Thyroid gland (tissue), 4 donors: ENCODE measurements at regions not wholly inside any gene's neighbourhood (a gene's known extent, or its start where the extent isn't known, plus 50 kb on each side); places are given as distances from the start of the nearest gene placed in this dataset.

Experiments
- DNase-seq, 2 donors: peaks; one replicate each; pipeline ENCODE4 v3.0.0-alpha.2; 2019
- H3K27ac ChIP-seq, 3 donors: fragments of 200-600 bp; sonication (generic); 1 replicate in 2 of 3; 2 replicates in 1 of 3; pipeline ENCODE4 v1.5.1; 2016 to 2019; ENCODE audit warnings: mild to moderate bottlenecking in 1 of 3, moderate library complexity in 1 of 3
- H3K27me3 ChIP-seq: fragments of 200-600 bp; sonication (generic); one replicate; pipeline ENCODE4 v1.5.1; 2019
- H3K36me3 ChIP-seq, 2 donors: fragments of 200-600 bp; sonication (generic); one replicate each; pipeline ENCODE4 v1.5.1; 2016 to 2019
- H3K4me1 ChIP-seq, 2 donors: fragments of 200-600 bp; sonication (generic); one replicate each; pipeline ENCODE4 v1.5.1; 2017 to 2019
- H3K4me3 ChIP-seq, 3 donors: fragments of 200-600 bp; sonication (generic); replicated peaks in 1 of 3; 1 replicate in 2 of 3; 2 replicates in 1 of 3; pipeline ENCODE4 v1.5.1; 2016; ENCODE audit warnings: mild to moderate bottlenecking in 1 of 3
- H3K9me3 ChIP-seq: fragments of 200-600 bp; sonication (generic); one replicate; pipeline ENCODE4 v1.5.1; 2017
- POLR2A ChIP-seq, 2 donors: fragments of 450-650 bp; IDR thresholded peaks; one replicate each; pipeline ENCODE4 v1.6.1; 2017; ENCODE audit warnings: antibody characterized with exemption in 2 of 2, mild to moderate bottlenecking in 2 of 2, moderate library complexity in 1 of 2
- WGBS, 2 donors: methylation state at CpG; one replicate each; pipeline ENCODE4 v1.1.5; 2017; 5-methylcytosine and 5-hydroxymethylcytosine counted together
- intact Hi-C: fragments of 100-400 bp; cut with DNase I; formaldehyde crosslinking; loops from one replicate; pipeline ENCODE4 v1.15.1; 2023
- TF ChIP-seq, protein P1 (sequence below), 6 experiments: fragments of 200-600 bp in 3 of 6; fragments of 450-650 bp in 3 of 6; sonication (generic) in 3 of 6; IDR thresholded peaks; one replicate each; pipeline ENCODE4 v1.5.1; 2016 to 2019; ENCODE audit warnings: antibody characterized with exemption in 6 of 6, mild to moderate bottlenecking in 2 of 6, inconsistent platforms in 1 of 6, moderate library complexity in 1 of 6

DNA sequence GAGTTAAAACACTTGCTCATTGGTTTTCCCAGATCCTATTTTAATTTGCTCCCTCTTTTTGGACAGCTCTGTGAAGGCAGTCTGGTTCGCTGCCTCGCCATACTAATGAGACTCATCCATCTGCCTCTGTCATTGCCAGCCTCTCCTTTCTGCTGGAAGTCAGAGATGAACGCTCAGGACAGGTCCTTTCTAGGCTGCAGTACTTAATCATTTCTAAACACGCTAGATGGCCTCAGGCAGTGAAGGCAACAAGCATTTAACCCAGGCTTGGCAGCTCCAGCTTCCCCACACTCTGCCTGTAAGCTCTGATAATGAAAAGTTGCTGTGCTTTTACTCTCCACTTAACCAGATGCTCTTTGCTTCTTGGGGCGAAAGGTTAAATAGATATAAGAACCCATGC, 286.7 kb upstream of the POU3F2 start:
- no peak overlapping the region for H3K27ac ChIP-seq

DNA sequence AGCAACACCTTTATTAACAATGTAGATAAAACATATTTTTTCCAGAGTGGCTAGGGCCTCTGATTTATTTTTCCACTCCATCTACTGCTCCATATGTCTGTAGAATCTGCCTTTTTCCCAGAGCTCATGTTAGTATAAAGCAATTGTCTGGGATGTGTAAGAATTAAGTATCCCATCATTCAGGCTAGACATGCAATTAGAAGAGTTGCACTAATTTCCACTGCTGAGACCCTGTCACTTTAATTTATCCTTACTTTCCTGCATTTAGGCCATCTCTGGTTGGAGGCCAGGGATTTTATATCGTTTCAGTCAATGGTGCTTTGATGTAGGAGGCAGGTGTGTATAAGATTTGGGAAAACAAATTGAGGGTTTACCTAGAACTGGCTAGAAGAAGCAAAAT, 286.1 kb upstream of the POU3F2 start:
- no peaks in the 10 kb centered on the region for H3K4me1 ChIP-seq
- H3K27me3 ChIP-seq, result no peaks in the 10 kb centered on the region
- H3K4me3 ChIP-seq, result no peak overlapping the region
- TF ChIP-seq POLR2A (IDR thresholded peaks at IDR 0.05), result no peak
- TF ChIP-seq, protein P1, sequence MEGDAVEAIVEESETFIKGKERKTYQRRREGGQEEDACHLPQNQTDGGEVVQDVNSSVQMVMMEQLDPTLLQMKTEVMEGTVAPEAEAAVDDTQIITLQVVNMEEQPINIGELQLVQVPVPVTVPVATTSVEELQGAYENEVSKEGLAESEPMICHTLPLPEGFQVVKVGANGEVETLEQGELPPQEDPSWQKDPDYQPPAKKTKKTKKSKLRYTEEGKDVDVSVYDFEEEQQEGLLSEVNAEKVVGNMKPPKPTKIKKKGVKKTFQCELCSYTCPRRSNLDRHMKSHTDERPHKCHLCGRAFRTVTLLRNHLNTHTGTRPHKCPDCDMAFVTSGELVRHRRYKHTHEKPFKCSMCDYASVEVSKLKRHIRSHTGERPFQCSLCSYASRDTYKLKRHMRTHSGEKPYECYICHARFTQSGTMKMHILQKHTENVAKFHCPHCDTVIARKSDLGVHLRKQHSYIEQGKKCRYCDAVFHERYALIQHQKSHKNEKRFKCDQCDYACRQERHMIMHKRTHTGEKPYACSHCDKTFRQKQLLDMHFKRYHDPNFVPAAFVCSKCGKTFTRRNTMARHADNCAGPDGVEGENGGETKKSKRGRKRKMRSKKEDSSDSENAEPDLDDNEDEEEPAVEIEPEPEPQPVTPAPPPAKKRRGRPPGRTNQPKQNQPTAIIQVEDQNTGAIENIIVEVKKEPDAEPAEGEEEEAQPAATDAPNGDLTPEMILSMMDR (IDR thresholded peaks at IDR 0.05), result no peak
- no peak for DNase-seq
- H3K9me3 ChIP-seq, result no peaks in the 10 kb centered on the region
- 51 to 67% methylated on average over 1 of the region's 1 CpG for WGBS, 2 donors
- no peaks in the 10 kb centered on the region for H3K36me3 ChIP-seq
- H3K27ac ChIP-seq, result no peak overlapping the region
- intact Hi-C loops, result no loop called here

More for the DNA sequence above, 286.7 kb upstream of the POU3F2 start:
- intact Hi-C loops, result no loop called here
- 50 to 55% methylated on average over 5 of the region's 5 CpGs for WGBS, 2 donors
- Histone ChIP-seq H3K27me3 (no peaks in the 10 kb centered on the region), H3K4me1 (no peaks in the 10 kb centered on the region), H3K4me3 (no peak overlapping the region), H3K36me3 (no peaks in the 10 kb centered on the region), H3K9me3 (no peaks in the 10 kb centered on the region)
- no peak for DNase-seq
- no peak for TF ChIP-seq POLR2A (IDR thresholded peaks at IDR 0.05)
- TF ChIP-seq, protein P1 (IDR thresholded peaks at IDR 0.05), result no peak

DNA sequence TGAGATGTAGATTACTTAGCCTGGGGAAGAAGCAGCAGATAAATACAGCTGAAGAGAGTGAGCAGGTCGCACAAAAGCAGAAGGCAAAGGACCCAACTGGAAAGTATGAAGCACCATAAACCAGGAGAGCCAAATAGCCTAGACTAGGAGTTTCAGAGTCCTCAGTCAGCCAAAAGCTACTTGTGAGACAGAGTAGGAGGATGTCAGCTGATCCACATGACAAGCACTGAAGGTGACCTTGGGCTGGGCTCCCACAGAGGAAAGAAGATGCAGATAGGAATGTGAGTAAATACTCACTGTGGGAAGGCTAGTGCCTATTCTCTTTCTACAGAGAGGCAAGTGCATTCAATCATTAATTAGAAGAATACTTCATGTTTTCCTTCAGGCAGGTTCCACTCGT, 274.0 kb upstream of the POU3F2 start:
- DNase-seq, result no peak
- Histone ChIP-seq H3K27ac (no peak overlapping the region), H3K36me3 (no peaks in the 10 kb centered on the region), H3K4me3 (no peak overlapping the region), H3K4me1 (no peaks in the 10 kb centered on the region), H3K27me3 (no peaks in the 10 kb centered on the region), H3K9me3 (no peaks in the 10 kb centered on the region)
- intact Hi-C loops, result no loop called here
- WGBS, 2 donors, result 62 to 65% methylated on average over 2 of the region's 2 CpGs
- TF ChIP-seq, protein P1 (IDR thresholded peaks at IDR 0.05), result no peak
- TF ChIP-seq POLR2A (IDR thresholded peaks at IDR 0.05), result no peak

DNA sequence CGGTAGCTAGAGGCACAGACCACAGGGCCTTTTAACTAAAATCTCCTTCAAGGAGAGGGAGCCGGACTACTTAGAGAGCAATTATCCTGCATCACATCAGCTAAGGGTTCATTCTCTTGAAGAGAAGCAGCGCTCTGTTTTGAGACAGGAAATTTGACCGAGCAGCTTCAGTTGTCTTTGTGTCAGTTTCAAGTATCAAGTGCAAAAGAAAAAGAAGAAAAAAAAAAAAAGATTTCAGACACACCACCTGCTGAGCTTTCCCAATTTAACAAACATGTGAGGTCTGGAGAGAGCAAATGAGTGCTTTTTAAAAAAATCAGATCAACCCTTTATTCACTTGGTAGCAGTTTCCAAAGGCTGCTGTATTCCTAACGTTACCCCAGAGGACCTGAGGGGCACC, 273.5 kb upstream of the POU3F2 start:
- 34 to 37% methylated on average over 5 of the region's 5 CpGs for WGBS, 2 donors
- no peak overlapping the region for H3K27ac ChIP-seq
- H3K9me3 ChIP-seq, result no peaks in the 10 kb centered on the region
- intact Hi-C loops, result no loop called here
- TF ChIP-seq POLR2A (IDR thresholded peaks at IDR 0.05), result no peak
- TF ChIP-seq, protein P1 (IDR thresholded peaks at IDR 0.05), result no peak
- H3K4me3 ChIP-seq, result no peak overlapping the region
- H3K27me3 ChIP-seq, result no peaks in the 10 kb centered on the region
- H3K4me1 ChIP-seq, result no peaks in the 10 kb centered on the region
- no peak for DNase-seq
- H3K36me3 ChIP-seq, result no peaks in the 10 kb centered on the region

DNA sequence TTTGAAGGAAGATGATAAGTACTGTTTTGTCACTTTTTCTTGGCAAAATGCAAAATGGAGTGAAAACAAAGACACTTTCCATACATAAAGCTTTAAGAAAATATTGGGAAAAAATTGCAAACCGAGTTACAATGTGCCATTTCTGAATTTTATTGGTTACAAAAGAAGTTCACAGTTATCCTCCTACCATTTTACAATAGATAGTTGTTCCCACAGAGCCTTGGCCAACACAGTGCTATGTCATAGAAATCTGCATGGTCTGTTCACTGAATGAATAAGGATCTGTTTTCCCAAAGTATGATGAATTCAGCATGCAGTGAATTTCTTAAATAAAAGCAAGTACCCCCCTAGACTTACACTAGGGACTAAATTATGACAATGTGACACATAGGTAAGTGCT, 268.2 kb upstream of the POU3F2 start:
- intact Hi-C loops, result no loop called here
- DNase-seq, result no peak

More for the DNA sequence above, 268.2 kb upstream of the POU3F2 start:
- no peaks in the 10 kb centered on the region for H3K36me3 ChIP-seq
- no peaks in the 10 kb centered on the region for H3K27me3 ChIP-seq
- H3K9me3 ChIP-seq, result no peaks in the 10 kb centered on the region
- no peak for TF ChIP-seq POLR2A (IDR thresholded peaks at IDR 0.05)
- TF ChIP-seq, protein P1 (IDR thresholded peaks at IDR 0.05), result no peak
- WGBS, 2 donors, result 59 to 65% methylated on average over 1 of the region's 1 CpG
- no peaks in the 10 kb centered on the region for H3K4me1 ChIP-seq
- H3K27ac ChIP-seq, result no peak overlapping the region
- H3K4me3 ChIP-seq, result no peak overlapping the region
